NCI-H345 treated with DMSO at 0.1 percent for 48 hours (cell line): ENCODE measurements at regions not wholly inside any gene's neighbourhood (a gene's known extent, or its start where the extent isn't known, plus 50 kb on each side); places are given as distances from the start of the nearest gene placed in this dataset.
"Not testable (repeated sequence)": the region's sequence is repeated elsewhere in the genome, so short reads cannot be mapped to it uniquely, and the experiment has no call there.

Source experiments
- DNase-seq: peaks from one replicate; lab custom pipeline; 2025; ENCODE audit not compliant: unreplicated experiment; lab: John Stamatoyannopoulos, UW

GRCh38 chr13:111411919-111412650 is 91.6 kb downstream of the TEX29 start:
- DNase-seq = no peak

GRCh38 chr13:111413407-111414187 is 93.2 kb downstream of the TEX29 start:
- no peak for DNase-seq

DNA sequence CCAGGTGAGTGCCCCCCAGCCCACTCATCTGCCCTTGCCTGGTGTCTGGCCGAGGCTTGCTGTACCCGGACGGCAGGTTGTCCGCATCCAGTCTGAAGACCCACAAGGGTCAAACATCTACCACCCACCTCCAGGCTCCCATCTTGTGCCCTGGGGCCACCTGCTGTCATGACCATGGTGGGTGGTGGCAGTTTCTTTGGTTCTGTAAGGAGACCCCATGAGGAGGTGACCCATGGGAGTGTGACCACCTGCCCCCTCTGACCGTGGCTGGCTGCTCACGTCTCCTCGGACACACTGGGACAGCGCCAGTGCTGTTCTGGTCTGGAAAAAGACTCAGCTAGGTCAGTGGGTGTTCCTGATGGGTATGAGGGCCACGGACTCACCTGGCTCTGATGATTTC is 93.9 kb downstream of the TEX29 start:
- no peak for DNase-seq

GRCh38 chr13:111415246-111415645 is 94.8 kb downstream of the TEX29 start:
- DNase-seq = no peak

DNA sequence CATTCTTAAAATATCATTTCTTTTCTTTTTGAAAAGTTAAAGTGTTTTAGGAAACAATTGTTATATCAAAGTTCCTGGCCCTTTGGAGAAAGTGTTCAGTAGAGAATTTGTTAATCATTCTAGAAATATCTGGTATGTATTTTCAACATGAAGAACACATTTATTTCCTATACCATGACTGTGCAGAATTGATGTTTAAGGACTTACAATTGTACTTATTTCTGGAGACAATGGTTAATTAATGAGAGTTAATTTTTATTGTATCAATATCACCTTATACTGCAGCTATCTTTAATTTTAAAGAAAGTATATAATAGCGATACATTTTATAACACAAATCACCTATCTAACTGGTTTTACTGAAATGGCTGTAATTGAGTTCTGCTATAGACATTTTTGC is 95.3 kb downstream of the TEX29 start:
- DNase-seq = no peak

GRCh38 chr13:111418101-111418500 is 97.7 kb downstream of the TEX29 start:
- no peak for DNase-seq

DNA sequence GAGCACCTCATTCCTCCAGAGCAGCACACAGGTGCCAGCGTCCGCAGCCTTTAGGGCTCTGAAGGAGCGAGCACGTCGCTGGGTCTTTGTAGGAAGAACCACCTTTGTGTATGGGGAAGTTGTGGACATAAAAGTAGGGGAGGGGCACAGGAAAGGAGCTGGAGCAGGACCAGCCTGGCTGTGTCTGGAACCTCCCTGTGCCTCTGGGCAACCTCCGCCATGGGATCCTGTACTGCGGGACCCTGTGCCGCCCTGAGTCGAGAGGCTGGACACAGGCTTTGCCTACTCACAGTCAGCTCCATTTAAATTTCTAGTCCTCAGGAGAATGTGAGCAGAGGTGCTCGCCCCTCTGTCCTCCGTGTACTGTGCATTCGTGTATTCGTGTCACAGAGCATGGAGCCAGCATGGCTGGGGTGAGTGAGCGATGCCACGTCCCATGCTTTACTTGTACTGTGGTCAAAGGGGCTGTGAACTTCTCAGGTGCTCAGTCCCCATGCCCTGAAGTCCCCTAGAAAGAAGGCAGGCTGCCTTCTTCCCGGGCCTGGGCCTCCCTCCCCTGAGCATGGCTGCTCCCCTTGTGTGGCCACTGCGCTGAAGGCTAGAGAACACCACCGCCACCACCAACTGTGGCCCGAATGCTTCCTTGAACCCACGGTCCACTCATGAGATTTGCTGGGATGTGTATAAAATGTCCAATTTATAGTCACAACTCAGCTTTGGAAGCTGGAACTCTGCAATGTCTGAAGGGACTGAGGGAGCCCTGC is 99.9 kb downstream of the TEX29 start:
- no peak for DNase-seq

GRCh38 chr13:111421216-111421615 is 100.8 kb downstream of the TEX29 start:
- no peak for DNase-seq

DNA sequence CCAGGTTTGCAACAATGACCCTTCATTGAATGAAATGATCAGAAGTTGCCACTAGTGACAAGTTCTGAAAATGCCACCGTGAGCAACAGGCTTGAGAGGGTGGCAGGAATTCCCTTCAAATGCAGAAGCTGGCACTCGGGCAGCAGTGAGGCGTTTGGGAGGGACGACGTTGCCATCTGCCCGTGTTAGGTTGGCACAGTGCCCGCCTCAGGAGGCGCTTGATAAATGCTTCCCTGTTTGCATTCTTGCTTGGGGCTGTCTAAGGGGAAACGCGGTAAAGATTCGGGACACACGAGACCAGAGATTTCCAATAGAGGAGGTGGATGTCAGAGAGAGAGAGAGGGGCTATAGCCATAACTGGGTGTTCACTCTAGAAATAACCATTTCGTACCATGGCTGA is 101.9 kb downstream of the TEX29 start:
- DNase-seq = peak; percentile 60

- no peak for DNase-seq
These were observed 102.8 kb downstream of the TEX29 start for GRCh38 chr13:111423168-111423785.

DNA sequence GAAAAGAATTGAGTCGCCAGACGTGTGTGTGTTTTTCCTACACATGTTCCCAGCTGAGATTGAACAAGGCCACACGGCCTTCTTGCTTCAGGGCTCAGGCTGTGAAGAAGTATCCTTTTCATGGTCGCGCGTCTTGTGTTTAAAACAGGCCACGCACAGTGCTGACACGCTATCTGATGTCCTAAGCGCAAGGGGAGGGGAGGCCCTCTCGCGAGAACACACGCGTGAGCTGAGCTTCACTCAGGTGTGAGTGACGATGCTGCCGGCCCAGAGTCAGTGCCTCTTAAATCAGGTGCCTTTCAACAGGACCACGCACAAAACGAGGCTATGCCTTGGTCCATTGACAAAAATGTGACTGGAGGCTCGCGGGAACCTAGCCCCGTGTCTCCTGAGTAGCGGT is 103.7 kb downstream of the TEX29 start:
- no peak for DNase-seq

DNA sequence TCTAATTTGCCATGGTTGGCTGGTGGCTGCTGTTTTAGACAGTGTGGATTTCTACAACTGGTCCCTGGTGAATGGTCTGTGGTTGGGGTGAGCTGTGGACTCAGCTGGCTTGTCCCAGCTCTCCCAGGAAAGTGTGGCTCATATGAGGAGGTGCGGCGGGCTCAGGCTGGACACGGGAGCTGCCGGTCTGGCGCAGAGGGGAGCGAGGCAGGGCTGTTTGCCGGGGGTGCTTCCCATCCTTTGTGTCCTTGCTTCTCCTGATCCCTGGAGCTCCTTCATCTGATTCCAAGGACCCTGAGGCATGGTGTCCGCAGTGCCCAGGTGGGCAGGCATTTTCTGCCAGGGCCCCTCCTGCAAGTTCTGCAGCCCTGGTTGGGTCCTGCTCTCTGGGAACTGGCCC is 104.9 kb downstream of the TEX29 start:
- no peak for DNase-seq

DNA sequence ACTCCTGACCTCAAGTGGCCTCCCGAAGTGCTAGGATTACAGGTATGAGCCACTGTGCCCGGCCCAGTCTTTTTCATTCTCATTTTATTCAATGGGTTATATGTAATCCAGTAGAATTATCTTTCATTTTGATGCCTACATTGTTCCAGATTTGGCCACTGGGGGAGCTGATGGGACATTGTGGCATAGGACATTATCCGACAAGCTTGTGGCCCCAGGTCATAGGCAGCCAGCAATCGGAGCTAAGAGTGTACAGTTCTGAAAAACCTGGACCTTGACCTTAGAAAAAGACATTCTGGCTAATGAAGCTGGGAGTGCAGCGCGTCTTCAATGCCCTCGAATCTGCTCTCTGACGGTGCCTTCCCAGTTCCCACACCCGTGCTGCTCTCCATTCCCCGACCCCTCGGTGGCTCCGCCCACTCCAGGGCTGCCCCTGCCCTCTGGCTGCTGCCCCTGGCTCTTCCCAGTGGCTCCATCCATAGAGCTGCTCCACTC is 108.7 kb downstream of the TEX29 start:
- DNase-seq = no peak

DNA sequence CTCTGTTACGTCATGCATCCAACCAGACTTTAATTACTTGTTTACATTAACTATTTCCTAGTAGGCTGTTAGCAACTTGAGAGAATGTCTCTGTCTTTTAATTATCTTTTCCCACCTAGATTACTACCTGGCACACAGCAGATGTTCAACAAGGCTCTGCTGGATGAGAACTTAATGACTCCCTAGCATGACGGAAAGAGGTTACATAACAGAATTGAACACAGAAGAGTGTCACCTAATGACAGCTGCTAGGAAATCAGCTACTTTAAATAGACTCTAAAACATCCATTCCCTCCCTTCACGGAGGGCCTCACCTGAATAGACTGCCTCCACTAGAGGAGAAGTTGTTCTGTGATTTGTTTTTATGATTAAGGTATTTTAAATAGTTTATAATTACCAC is 110.8 kb downstream of the TEX29 start:
- peak; percentile 75 for DNase-seq

DNA sequence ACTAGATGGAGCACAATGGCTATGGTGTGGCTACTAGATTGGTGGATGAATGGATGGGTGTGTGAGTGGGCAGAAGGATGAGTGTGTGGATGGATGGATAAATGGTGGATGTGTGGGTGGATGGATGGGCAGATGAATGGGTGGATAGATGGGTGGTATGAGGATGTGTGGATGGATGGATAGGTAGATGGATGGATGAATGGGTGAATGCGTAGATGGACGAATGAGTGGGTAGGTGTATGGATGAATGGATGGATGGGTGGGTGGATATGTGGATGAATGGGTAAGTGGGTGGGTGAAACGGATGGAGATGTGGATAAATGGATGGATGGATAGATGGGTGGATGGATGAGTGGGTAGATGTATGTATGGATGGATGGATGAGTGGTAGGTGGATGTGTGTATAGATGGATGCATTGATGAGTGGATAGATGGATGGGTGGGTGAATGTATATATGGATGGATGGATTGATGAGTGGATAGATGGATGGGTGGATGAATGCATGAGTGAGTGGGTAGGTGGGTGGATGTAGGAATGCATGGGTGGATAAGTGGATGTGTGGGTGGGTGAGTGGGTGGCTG is 114.2 kb downstream of the TEX29 start:
- DNase-seq = no peak

GRCh38 chr13:111436446-111436845 is 116.0 kb downstream of the TEX29 start:
- no peak for DNase-seq

DNA sequence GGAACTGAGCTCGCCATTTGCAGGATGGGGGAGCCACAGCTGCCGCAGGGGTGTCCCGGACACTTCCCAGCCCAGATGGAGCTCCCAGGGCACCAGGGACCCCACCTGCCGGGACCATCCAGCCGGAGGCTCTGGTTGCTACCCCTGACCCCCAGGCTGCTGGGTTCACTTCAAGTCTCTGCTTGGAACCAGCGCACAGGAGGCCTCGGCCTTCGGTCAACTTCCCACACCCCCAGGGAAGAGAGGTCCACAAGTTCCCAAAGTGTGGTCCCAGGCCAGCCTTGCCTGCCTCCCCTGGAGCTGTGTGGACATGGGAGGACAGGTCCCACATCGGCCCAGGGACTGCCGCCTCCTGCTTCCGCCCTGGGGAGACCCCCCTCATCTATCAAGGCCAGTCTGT is 117.0 kb downstream of the TEX29 start:
- DNase-seq = no peak

DNA sequence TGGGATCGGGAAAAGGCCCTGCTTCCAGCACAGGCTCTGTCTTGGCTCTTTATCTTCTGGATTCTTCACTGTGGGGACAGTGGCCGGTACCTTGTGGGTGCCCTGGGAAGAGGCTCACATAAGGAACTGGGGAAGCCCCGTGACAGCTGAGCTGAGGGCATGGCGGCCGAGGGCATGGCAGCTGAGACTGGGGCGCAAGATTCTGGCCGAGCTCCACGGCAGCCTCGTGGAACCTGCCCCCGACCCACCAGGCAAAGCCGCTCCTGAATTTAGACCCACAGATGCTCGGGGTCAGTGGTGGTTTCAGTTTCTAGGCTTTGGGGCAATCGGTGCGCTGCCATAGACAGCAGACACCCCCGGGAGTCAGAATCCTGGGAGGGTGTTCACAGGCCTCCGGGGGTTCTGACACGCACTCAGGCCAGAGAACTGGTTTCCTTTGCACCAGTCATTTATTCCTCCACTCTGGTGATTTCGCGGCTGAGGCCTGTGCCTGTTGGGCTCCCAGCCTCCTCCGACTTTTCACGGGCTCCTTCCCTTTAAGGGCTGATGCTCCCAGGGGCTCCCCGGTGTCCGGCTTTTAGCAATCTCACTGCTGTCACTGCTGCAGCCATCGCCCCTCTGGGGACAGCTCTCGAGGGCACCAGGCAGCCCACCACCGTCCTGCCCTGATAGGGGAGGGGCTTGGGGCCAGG is 117.6 kb downstream of the TEX29 start:
- DNase-seq = no peak

DNA sequence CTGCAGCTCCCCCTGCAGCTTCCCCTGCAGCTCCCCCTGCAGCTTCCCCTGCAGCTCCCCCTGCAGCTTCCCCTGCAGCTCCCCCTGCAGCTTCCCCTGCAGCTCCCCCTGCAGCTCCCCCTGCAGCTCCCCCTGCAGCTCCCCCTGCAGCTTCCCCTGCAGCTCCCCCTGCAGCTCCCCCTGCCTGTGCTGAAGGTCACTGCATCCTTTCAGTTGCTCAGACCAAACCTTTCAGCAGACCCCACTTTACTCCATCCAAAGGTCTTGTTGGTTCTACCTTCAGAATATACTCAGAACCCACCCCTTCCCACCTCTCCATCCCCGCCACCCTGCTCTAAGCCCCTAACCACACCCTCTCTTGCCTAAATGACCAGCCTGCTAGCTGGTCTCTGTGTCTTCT is 120.0 kb downstream of the TEX29 start:
- not testable (repeated sequence) for DNase-seq

DNA sequence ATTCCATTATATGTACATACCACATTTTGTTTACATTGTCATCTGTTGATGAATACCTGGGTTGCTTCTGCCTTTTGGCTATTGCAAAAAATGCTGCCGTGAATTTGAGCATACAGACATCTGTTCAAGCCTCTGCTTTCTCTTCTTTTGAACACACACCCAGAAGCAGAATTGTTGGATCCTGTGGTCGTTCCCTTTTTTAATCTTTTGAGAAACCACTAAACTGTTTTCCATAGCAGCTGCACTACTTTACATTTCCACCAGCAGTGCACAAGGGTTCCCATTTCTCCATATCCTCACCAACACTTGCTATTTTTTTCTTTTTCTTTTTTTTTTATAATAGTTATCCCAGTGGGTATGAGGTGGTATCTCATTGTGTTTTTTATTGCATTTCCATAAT is 123.5 kb downstream of the TEX29 start:
- no peak for DNase-seq
